Stomach (tissue), 8 donors: ENCODE measurements at regions not wholly inside any gene's neighbourhood (a gene's known extent, or its start where the extent isn't known, plus 50 kb on each side); places are given as distances from the start of the nearest gene placed in this dataset.

ENCODE experiments used
- DNase-seq, 2 donors: peaks; one replicate each; pipeline versions ENCODE4 v3.0.0 to v3.0.0-alpha.2; 2013 to 2019
- H3K27ac ChIP-seq, 5 donors: fragments of 200-600 bp in 4 of 5; sonication (generic) in 4 of 5; one replicate each; pipeline ENCODE4 v1.5.1; 2013 to 2019; ENCODE audit warnings: mild to moderate bottlenecking in 1 of 5, moderate library complexity in 1 of 5
- H3K27me3 ChIP-seq, 3 donors: fragments of 200-600 bp; sonication (generic); one replicate each; pipeline ENCODE4 v1.5.1; 2017 to 2019; ENCODE audit warnings: mixed run types in 1 of 3
- H3K36me3 ChIP-seq, 4 donors: fragments of 200-600 bp; sonication (generic); 1 replicate in 3 of 4; 2 replicates in 1 of 4; pipeline ENCODE4 v1.5.1; 2016 to 2019
- H3K4me1 ChIP-seq, 4 donors: fragments of 200-600 bp; sonication (generic); one replicate each; pipeline ENCODE4 v1.5.1; 2016 to 2019
- H3K4me3 ChIP-seq, 4 donors: fragments of 200-600 bp; sonication (generic) in 3 of 4; one replicate each; pipeline ENCODE4 v1.5.1; 2016 to 2019; ENCODE audit warnings: mild to moderate bottlenecking in 1 of 4
- H3K9me3 ChIP-seq, 4 donors: fragments of 200-600 bp; sonication (generic); one replicate each; pipeline ENCODE4 v1.5.1; 2016 to 2019
- CTCF ChIP-seq, 7 experiments: fragments of 450-650 bp in 4 of 7; fragments of 200-600 bp in 3 of 7; sonication (generic) in 3 of 7; IDR thresholded peaks; one replicate each; pipeline ENCODE4 v1.5.1; 2016 to 2019; ENCODE audit warnings: antibody characterized with exemption in 7 of 7, control low read depth in 2 of 7, mild to moderate bottlenecking in 1 of 7
- EP300 ChIP-seq: sonication (generic); formaldehyde crosslinking; IDR thresholded peaks from one replicate; pipeline ENCODE4 v1.6.1; 2017; ENCODE audit warnings: antibody characterized with exemption
- POLR2A ChIP-seq, 4 donors: fragments of 450-650 bp; IDR thresholded peaks; one replicate each; pipeline ENCODE4 v1.6.1; 2016; ENCODE audit warnings: antibody characterized with exemption in 4 of 4, control low read depth in 2 of 4, mild to moderate bottlenecking in 1 of 4, moderate library complexity in 1 of 4
- POLR2AphosphoS5 ChIP-seq, 3 donors: sonication (generic); formaldehyde crosslinking; IDR thresholded peaks; one replicate each; pipeline ENCODE4 v1.6.1; 2016; ENCODE audit warnings: antibody characterized with exemption in 3 of 3
- WGBS, 5 donors: extraction: QIAGEN DNeasy Blood & Tissue Kit in 3 of 5; methylation state at CpG; one replicate each; pipeline versions ENCODE4 v1.1.5 to v1.1.7; 2013 to 2018; 5-methylcytosine and 5-hydroxymethylcytosine counted together
- intact Hi-C: fragments of 100-400 bp; cut with DNase I; formaldehyde crosslinking; loops from one replicate; pipeline ENCODE4 v1.15.1; 2023; ENCODE audit warnings: low total_unique reads
- donor health status: healthy with polysubstance abuse.
- donor health status: Bipolar disorder and iron deficiency.
- donor health status: healthy.

- no peaks in the 10 kb centered on the region for H3K9me3 ChIP-seq
- TF ChIP-seq EP300 (no peak), POLR2AphosphoS5 (IDR thresholded peaks at IDR 0.05) (no peak), POLR2A (IDR thresholded peaks at IDR 0.05) (no peak), CTCF (IDR thresholded peaks at IDR 0.05) (no peak)
- H3K4me3 ChIP-seq, result no peak overlapping the region
- 81 to 96% (median 94%) methylated on average over 7 of the region's 7 CpGs for WGBS, 5 donors
- H3K36me3 ChIP-seq, result no peaks in the 10 kb centered on the region
- DNase-seq, result no peak
- H3K27ac ChIP-seq, result no peak overlapping the region
- no peaks in the 10 kb centered on the region for H3K27me3 ChIP-seq
- intact Hi-C loops, result no loop called here
- no peaks in the 10 kb centered on the region for H3K4me1 ChIP-seq
These were observed 840.3 kb upstream of the ZEB2 start for GRCh38 chr2:145360129-145360790.

- intact Hi-C loops, result no loop called here
- 70 to 82% (median 73%) methylated on average over 3 of the region's 3 CpGs for WGBS, 5 donors
- Histone ChIP-seq H3K27me3 (no peaks in the 10 kb centered on the region), H3K36me3 (no peaks in the 10 kb centered on the region), H3K4me1 (no peaks in the 10 kb centered on the region), H3K27ac (no peak overlapping the region), H3K9me3 (no peaks in the 10 kb centered on the region), H3K4me3 (no peak overlapping the region)
- DNase-seq, result no peak
- TF ChIP-seq POLR2AphosphoS5 (IDR thresholded peaks at IDR 0.05) (no peak), EP300 (no peak), POLR2A (IDR thresholded peaks at IDR 0.05) (no peak), CTCF (IDR thresholded peaks at IDR 0.05) (no peak)
These were observed 839.6 kb upstream of the ZEB2 start for GRCh38 chr2:145359561-145359960.

- no peak for DNase-seq
- Histone ChIP-seq H3K27me3 (no peaks in the 10 kb centered on the region), H3K27ac (no peak overlapping the region), H3K4me1 (no peaks in the 10 kb centered on the region), H3K9me3 (no peaks in the 10 kb centered on the region), H3K4me3 (no peak overlapping the region), H3K36me3 (no peaks in the 10 kb centered on the region)
- intact Hi-C loops, result no loop called here
- TF ChIP-seq POLR2AphosphoS5 (IDR thresholded peaks at IDR 0.05), result no peak
- no peak for TF ChIP-seq CTCF (IDR thresholded peaks at IDR 0.05)
- no peak for TF ChIP-seq EP300
- TF ChIP-seq POLR2A (IDR thresholded peaks at IDR 0.05), result no peak
These were observed 836.1 kb upstream of the ZEB2 start for GRCh38 chr2:145356056-145356455.

- H3K4me1 ChIP-seq, result no peaks in the 10 kb centered on the region
- 75 to 84% (median 80%) methylated on average over 5 of the region's 5 CpGs for WGBS, 5 donors
- no peaks in the 10 kb centered on the region for H3K27me3 ChIP-seq
- DNase-seq, result no peak
- H3K27ac ChIP-seq, result no peak overlapping the region
- intact Hi-C loops, result no loop called here
- no peak for TF ChIP-seq POLR2AphosphoS5 (IDR thresholded peaks at IDR 0.05)
- TF ChIP-seq POLR2A (IDR thresholded peaks at IDR 0.05), result no peak
- no peak for TF ChIP-seq CTCF (IDR thresholded peaks at IDR 0.05)
- TF ChIP-seq EP300, result no peak
- H3K36me3 ChIP-seq, result no peaks in the 10 kb centered on the region
- no peaks in the 10 kb centered on the region for H3K9me3 ChIP-seq
- no peak overlapping the region for H3K4me3 ChIP-seq
These were observed 832.6 kb upstream of the ZEB2 start for GRCh38 chr2:145352484-145352883.
